ENCODE measurements at regions not wholly inside any gene's neighbourhood (a gene's known extent, or its start where the extent isn't known, plus 50 kb on each side); places are given as distances from the start of the nearest gene placed in this dataset.
"Not testable (repeated sequence)": the region's sequence is repeated elsewhere in the genome, so short reads cannot be mapped to it uniquely, and the experiment has no call there.

DNA sequence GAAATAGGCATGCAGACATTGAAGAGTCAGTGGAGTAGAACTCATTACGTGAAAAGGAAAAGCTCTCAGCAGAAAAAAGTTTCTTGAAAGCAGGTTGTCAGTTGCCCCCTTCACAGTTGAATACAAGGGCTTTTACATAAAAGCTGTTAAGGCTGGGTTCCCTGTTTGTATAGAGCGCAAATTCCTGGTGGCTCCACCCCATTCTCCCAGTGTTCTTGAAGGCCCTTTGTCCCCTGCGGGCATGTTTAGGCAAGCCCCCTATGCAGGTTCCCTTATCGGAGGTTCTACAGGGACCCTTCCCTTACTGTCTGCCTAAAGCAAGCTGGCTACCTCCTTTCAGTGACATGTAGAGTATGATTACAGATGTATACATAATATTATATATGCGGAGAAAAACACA lies 497.2 kb upstream of the SYT4 start:
- no peak overlapping the region for H3K4me3 Mint-ChIP-seq
- DNase-seq = no peak
- H3K4me1 Mint-ChIP-seq (ENCODE audit: low read depth) = no peaks in the 10 kb centered on the region
- H3K9me3 Mint-ChIP-seq (ENCODE audit: insufficient read depth) = no peaks in the 10 kb centered on the region
- no peaks in the 10 kb centered on the region for H3K36me3 Mint-ChIP-seq (ENCODE audit: low read depth)
- H3K27ac Mint-ChIP-seq = no peak overlapping the region
- ChIA-PET CTCF (no interaction called here), POLR2A (no interaction called here)
- no peak for ATAC-seq
- no peaks in the 10 kb centered on the region for H3K27me3 Mint-ChIP-seq (ENCODE audit: low read depth)

DNA sequence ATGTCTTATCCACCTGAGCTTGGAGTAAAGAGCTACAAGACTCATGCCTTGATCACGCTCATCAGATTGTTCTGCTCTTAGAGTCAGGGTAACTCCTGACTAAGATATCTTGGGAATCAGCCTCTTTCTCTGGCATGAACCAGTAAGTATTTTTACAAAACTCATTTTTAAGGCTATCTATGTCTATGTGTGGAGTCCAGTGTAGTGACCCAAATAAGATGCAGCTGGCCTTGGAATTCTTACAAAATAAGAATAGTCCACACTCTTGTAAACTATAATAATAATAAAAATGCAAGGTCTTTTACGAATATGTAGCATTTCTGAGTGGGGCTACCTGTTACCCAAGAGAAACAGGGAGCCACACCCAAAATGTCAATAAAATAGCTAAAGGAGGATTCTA lies 498.3 kb upstream of the SYT4 start:
- ATAC-seq (no peak), DNase-seq (no peak)
- Mint-ChIP-seq H3K36me3 (ENCODE audit: low read depth) (no peaks in the 10 kb centered on the region), H3K27me3 (ENCODE audit: low read depth) (no peaks in the 10 kb centered on the region), H3K9me3 (ENCODE audit: insufficient read depth) (no peaks in the 10 kb centered on the region), H3K4me3 (no peak overlapping the region), H3K4me1 (ENCODE audit: low read depth) (no peaks in the 10 kb centered on the region), H3K27ac (no peak overlapping the region)
- ChIA-PET POLR2A (no interaction called here), CTCF (no interaction called here)

DNA sequence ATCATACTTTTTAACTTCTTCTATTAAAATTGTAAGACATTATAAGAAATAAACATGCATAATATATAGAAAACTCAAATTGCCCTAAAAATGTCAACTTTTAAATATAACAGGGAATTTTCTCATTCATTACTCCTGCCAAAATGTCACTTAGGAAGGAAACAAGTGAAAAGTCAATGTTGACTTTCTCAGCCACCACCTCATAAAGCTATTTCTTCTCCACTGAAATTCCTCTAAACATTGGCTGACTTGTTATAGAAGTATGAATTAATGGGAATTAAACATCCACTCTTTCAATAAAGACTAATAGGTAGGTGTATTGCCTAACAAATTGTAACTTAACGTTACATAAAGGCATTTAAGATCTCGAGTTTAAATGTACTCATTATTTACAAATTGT lies 499.7 kb upstream of the SYT4 start:
- no peak overlapping the region for H3K27ac Mint-ChIP-seq
- H3K4me1 Mint-ChIP-seq (ENCODE audit: low read depth) = no peaks in the 10 kb centered on the region
- no peaks in the 10 kb centered on the region for H3K36me3 Mint-ChIP-seq (ENCODE audit: low read depth)
- no peaks in the 10 kb centered on the region for H3K27me3 Mint-ChIP-seq (ENCODE audit: low read depth)
- no peaks in the 10 kb centered on the region for H3K9me3 Mint-ChIP-seq (ENCODE audit: insufficient read depth)
- CTCF ChIA-PET = no interaction called here
- ATAC-seq (no peak), DNase-seq (no peak)
- H3K4me3 Mint-ChIP-seq = no peak overlapping the region
- POLR2A ChIA-PET = no interaction called here

DNA sequence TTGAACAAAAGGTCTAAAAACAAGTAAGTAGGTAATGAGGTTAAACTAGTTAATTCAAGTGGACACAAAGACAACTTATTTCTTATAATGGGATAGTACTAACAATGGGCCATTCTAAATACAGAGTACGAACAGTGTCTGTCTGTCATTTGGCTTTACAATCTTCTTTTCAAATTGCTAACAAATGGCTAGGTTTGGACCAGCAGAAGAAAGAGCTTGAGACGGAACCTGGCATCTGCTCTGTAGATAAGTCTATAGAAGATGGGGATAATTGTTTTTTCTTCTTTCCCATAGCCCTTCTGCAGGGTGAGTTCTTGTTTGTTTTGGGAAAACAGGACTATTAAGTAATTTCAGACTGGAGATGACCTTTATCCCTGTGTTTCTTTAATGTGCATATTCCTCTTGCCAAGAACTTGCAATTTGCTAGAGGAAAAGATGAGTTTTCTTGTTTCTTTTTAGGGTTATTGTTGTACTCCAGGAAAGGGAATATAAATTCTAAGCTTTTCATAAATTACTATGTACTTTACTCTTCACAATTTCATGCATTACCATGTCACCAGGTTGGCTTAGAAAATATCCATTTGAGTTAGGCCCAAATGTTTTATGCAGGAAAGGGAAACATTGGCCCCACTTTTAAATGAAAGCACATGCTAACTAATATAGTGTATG lies 500.5 kb upstream of the SYT4 start:
- ChIA-PET CTCF (no interaction called here), POLR2A (no interaction called here)
- no peaks in the 10 kb centered on the region for H3K36me3 Mint-ChIP-seq (ENCODE audit: low read depth)

GRCh38 chr18:43780782-43781340 lies 503.6 kb upstream of the SYT4 start:
- no peaks in the 10 kb centered on the region for H3K36me3 Mint-ChIP-seq (ENCODE audit: low read depth)
- H3K4me3 Mint-ChIP-seq = no peak overlapping the region
- no peaks in the 10 kb centered on the region for H3K4me1 Mint-ChIP-seq (ENCODE audit: low read depth)
- H3K27me3 Mint-ChIP-seq (ENCODE audit: low read depth) = no peaks in the 10 kb centered on the region
- DNase-seq (no peak), ATAC-seq (no peak)
- no peak overlapping the region for H3K27ac Mint-ChIP-seq
- CTCF ChIA-PET = no interaction called here
- POLR2A ChIA-PET = no interaction called here
- H3K9me3 Mint-ChIP-seq (ENCODE audit: insufficient read depth) = no peaks in the 10 kb centered on the region

More for the DNA sequence above, 500.5 kb upstream of the SYT4 start:
- DNase-seq = no peak
- Mint-ChIP-seq H3K4me3 (no peak overlapping the region), H3K9me3 (ENCODE audit: insufficient read depth) (no peaks in the 10 kb centered on the region), H3K27ac (no peak overlapping the region), H3K4me1 (ENCODE audit: low read depth) (no peaks in the 10 kb centered on the region), H3K27me3 (ENCODE audit: low read depth) (no peaks in the 10 kb centered on the region)
- ATAC-seq = no peak

DNA sequence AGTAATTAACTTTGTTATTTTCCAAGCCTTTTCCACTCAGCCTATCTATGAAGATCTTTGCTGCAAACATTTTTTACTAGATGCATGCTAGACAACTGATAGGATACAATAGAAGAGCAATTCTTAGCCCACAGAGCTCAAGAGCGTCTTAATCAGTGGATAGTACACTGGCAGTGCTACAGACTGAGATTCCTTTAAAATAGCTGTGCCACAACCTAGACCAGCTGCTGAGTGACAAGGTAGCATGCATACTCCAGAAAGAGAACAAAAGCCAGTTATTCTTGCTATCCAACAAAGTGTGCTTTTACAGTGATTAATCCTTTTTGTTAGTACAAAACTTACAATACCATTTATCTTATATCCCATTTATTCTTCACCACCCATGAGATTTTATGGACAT lies 507.9 kb upstream of the SYT4 start:
- Mint-ChIP-seq H3K27me3 (ENCODE audit: low read depth) (no peaks in the 10 kb centered on the region), H3K36me3 (ENCODE audit: low read depth) (no peaks in the 10 kb centered on the region), H3K27ac (no peak overlapping the region), H3K4me1 (ENCODE audit: low read depth) (no peaks in the 10 kb centered on the region), H3K9me3 (ENCODE audit: insufficient read depth) (no peaks in the 10 kb centered on the region), H3K4me3 (no peak overlapping the region)
- ChIA-PET CTCF (no interaction called here), POLR2A (no interaction called here)
- no peak for ATAC-seq
- no peak for DNase-seq

GRCh38 chr18:43786893-43787292 lies 509.6 kb upstream of the SYT4 start:
- ATAC-seq = no peak
- Mint-ChIP-seq H3K4me3 (no peak overlapping the region), H3K27ac (no peak overlapping the region), H3K36me3 (ENCODE audit: low read depth) (no peaks in the 10 kb centered on the region), H3K4me1 (ENCODE audit: low read depth) (no peaks in the 10 kb centered on the region), H3K27me3 (ENCODE audit: low read depth) (no peaks in the 10 kb centered on the region), H3K9me3 (ENCODE audit: insufficient read depth) (no peaks in the 10 kb centered on the region)
- ChIA-PET POLR2A (no interaction called here), CTCF (no interaction called here)
- DNase-seq = no peak

GRCh38 chr18:43787721-43788120 lies 510.4 kb upstream of the SYT4 start:
- POLR2A ChIA-PET; H3K27me3 Mint-ChIP-seq (ENCODE audit: low read depth); H3K36me3 Mint-ChIP-seq (ENCODE audit: low read depth); H3K4me3 Mint-ChIP-seq; H3K9me3 Mint-ChIP-seq (ENCODE audit: insufficient read depth); DNase-seq; H3K4me1 Mint-ChIP-seq (ENCODE audit: low read depth); H3K27ac Mint-ChIP-seq; ATAC-seq; CTCF ChIA-PET: not testable (repeated sequence)

DNA sequence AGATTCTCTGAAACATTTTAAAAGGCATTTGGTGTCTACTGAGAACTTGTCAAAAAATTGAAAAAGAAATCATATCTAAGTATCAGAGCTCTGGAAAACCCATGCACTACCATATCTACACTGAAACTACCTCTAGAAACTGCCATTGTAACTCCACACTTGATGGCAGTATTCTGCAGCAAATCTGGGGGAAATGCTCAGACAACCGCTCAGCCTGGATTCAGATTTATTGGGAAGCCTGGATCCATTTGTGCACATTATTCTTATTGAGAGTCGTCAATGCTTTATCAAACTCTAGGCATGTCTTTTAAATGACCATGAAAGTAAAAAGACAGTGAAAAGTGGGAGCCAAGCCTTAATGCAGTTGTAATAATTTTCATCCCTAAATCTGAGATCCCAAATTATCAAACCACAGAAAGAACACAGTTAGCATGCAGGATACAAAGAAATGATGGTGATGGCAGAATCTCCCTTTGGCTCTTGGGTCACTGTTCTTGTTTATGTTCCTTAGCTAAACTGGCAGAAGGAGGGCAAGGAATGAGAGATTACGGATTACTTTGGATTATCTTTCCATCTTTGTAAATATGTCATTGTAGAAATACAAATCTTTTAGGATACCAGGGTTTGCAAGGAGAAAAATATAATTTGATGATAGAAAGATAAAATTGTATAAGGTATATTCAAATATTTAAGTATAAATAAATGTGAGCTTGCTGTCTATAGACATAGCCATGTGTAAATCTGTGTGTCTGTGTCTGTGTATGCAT lies 512.1 kb upstream of the SYT4 start:
- ChIA-PET CTCF (no interaction called here), POLR2A (no interaction called here)
- ATAC-seq = no peak
- Mint-ChIP-seq H3K36me3 (ENCODE audit: low read depth) (no peaks in the 10 kb centered on the region), H3K9me3 (ENCODE audit: insufficient read depth) (no peaks in the 10 kb centered on the region), H3K4me1 (ENCODE audit: low read depth) (no peaks in the 10 kb centered on the region), H3K27me3 (ENCODE audit: low read depth) (no peaks in the 10 kb centered on the region), H3K4me3 (no peak overlapping the region), H3K27ac (no peak overlapping the region)
- DNase-seq = no peak

- Mint-ChIP-seq H3K9me3 (ENCODE audit: insufficient read depth) (no peaks in the 10 kb centered on the region), H3K27me3 (ENCODE audit: low read depth) (no peaks in the 10 kb centered on the region), H3K36me3 (ENCODE audit: low read depth) (no peaks in the 10 kb centered on the region), H3K4me3 (no peak overlapping the region), H3K4me1 (ENCODE audit: low read depth) (no peaks in the 10 kb centered on the region), H3K27ac (no peak overlapping the region)
- DNase-seq (no peak), ATAC-seq (no peak)
- ChIA-PET POLR2A (no interaction called here), CTCF (no interaction called here)
These were observed 516.6 kb upstream of the SYT4 start for GRCh38 chr18:43793910-43794309.

DNA sequence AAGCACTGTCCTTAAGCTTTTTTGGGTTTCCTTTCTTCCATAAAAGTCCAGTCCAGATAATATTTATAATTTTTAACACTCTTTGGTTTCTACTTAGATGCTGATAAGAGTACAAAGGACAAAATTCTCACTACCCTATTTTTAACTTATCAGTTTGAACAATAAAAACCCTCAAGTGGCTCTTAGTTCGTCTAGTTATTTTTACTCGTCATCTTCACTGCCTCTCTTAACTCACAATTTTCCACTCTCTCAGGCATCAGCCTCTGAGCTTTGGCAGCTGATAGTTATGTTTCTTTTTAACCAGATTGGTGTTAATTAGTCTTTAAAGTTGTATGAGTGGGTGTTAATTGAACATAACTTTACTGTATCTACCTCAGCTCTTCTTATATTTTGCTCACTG lies 517.1 kb upstream of the SYT4 start:
- Mint-ChIP-seq H3K36me3 (ENCODE audit: low read depth) (no peaks in the 10 kb centered on the region), H3K27me3 (ENCODE audit: low read depth) (no peaks in the 10 kb centered on the region), H3K4me1 (ENCODE audit: low read depth) (no peaks in the 10 kb centered on the region), H3K4me3 (no peak overlapping the region), H3K27ac (no peak overlapping the region), H3K9me3 (ENCODE audit: insufficient read depth) (no peaks in the 10 kb centered on the region)
- no peak for ATAC-seq
- POLR2A ChIA-PET = no interaction called here
- DNase-seq = no peak
- CTCF ChIA-PET = no interaction called here

DNA sequence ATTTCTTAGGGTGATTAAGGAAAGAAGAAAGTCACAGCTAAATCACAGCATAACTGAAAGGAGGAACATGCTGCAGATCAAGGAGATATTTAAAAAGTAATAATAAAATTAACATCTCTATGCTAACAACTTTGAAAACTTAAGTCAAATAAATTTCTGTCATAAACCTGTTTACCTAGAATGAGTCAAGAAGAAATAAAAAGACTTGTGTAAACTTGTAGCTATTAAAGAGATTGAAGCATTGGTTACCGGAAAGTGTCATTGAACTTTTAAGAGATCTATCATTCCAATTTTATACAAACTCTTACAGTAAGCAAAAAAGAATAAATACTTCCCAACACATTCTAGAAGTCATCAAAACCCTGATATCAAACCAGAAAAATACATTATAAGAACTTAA lies 520.1 kb upstream of the SYT4 start:
- no peaks in the 10 kb centered on the region for H3K27me3 Mint-ChIP-seq (ENCODE audit: low read depth)
- no peak overlapping the region for H3K4me3 Mint-ChIP-seq
- CTCF ChIA-PET = no interaction called here
- H3K4me1 Mint-ChIP-seq (ENCODE audit: low read depth) = no peaks in the 10 kb centered on the region
- no peaks in the 10 kb centered on the region for H3K36me3 Mint-ChIP-seq (ENCODE audit: low read depth)
- no peak overlapping the region for H3K27ac Mint-ChIP-seq
- ATAC-seq = no peak
- H3K9me3 Mint-ChIP-seq (ENCODE audit: insufficient read depth) = no peaks in the 10 kb centered on the region
- POLR2A ChIA-PET = no interaction called here
- no peak for DNase-seq

- CTCF ChIA-PET = no interaction called here
- no peaks in the 10 kb centered on the region for H3K9me3 Mint-ChIP-seq (ENCODE audit: insufficient read depth)
- no peaks in the 10 kb centered on the region for H3K36me3 Mint-ChIP-seq (ENCODE audit: low read depth)
- no peak overlapping the region for H3K27ac Mint-ChIP-seq
- no peaks in the 10 kb centered on the region for H3K4me1 Mint-ChIP-seq (ENCODE audit: low read depth)
- POLR2A ChIA-PET = no interaction called here
- ATAC-seq (no peak), DNase-seq (no peak)
- H3K4me3 Mint-ChIP-seq = no peak overlapping the region
- H3K27me3 Mint-ChIP-seq (ENCODE audit: low read depth) = no peaks in the 10 kb centered on the region
These were observed 523.3 kb upstream of the SYT4 start for GRCh38 chr18:43800584-43800983.
